ENCODE measurements at regions not wholly inside any gene's neighbourhood (a gene's known extent, or its start where the extent isn't known, plus 50 kb on each side); places are given as distances from the start of the nearest gene placed in this dataset.

GRCh38 chr19:32265995-32266394 is 79.4 kb upstream of the ZNF507 start:
- no peak for DNase-seq

GRCh38 chr19:32266460-32266859 is 79.0 kb upstream of the ZNF507 start:
- no peak for DNase-seq

DNA sequence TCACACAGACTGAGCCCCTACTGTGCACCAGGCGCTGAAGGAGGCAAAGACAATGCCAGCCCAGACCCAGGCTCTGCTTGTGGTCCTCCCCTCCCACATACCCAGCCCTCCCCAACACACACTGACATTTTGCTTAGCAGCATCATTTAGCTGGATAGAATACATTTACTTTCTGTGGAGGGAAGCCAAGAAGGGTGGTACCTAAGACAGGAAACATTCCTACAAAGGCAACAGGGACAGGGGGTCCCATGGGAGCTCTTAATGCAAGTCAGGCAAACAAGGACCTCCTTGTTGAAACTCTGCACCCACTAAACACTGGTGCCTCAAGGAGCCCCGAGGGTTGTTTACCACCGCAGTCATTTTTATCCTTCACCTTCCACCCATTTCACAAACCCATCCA is 77.0 kb upstream of the ZNF507 start:
- DNase-seq, result no peak

DNA sequence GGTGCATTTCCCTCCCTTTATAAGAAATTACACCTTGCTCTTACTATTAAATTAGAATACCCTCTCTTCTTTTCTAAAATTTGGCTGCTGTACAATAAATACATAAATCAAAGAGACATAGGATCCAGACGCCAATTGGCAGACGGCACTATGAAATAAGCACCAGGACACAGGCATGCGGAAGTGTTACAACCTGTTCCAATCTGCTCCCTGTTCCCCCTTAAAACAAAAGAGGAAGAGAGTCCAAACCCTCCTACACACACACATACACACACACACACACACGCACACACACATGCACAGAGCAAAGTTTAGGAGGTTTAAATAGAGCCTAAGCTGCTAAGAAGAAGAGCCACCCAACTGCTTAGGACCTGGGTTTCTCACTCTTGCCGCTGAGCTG is 75.6 kb upstream of the ZNF507 start:
- DNase-seq, result no peak

GRCh38 chr19:32273483-32273882 is 71.9 kb upstream of the ZNF507 start:
- no peak for DNase-seq

- no peak for DNase-seq
Observed at GRCh38 chr19:32287086-32287485, 58.3 kb upstream of the ZNF507 start.

GRCh38 chr19:32287811-32288227 is 57.6 kb upstream of the ZNF507 start:
- no peak for DNase-seq

- DNase-seq, result no peak
Observed at GRCh38 chr19:32289566-32290210, 55.7 kb upstream of the ZNF507 start.

GRCh38 chr19:32291876-32292275 is 53.5 kb upstream of the ZNF507 start:
- DNase-seq, result no peak

DNA sequence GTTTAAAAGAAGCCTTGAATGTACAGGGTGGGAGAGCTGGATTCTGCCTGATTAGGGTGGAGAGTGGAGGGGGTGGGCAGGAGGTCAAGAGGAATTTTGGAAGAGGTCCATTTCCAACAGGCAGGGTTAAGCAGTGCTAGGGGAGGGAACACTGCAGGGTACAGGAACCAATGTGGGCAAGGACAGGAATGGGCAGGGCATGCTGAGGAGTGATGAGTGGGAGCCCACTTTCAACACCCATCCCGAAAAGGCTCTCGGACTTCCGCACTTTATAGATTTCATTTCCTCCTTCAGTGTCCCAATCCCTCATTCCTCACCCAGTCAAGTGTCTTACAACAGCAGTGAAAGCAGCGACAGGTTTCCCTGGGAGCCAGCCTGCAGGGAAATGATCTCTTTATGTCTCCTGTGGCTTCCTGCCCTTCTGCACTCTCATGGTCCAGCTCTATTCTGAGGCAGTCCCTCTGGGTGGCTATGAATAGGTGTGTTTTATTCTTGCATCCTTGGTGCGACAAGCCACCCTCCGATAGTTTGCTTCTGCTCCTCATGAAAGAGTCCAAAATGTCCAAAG is 50.5 kb upstream of the ZNF507 start:
- no peak for DNase-seq
